GM10847 (cell line): ENCODE measurements at regions not wholly inside any gene's neighbourhood (a gene's known extent, or its start where the extent isn't known, plus 50 kb on each side); places are given as distances from the start of the nearest gene placed in this dataset.

ENCODE experiments used
- POLR2A ChIP-seq: IDR thresholded peaks from 2 replicates; pipeline ENCODE4 v1.6.1; 2011; ENCODE audit not compliant: insufficient read length; ENCODE audit errors: extremely low read depth

- TF ChIP-seq POLR2A: no peak
Observed at GRCh38 chr5:143761663-143762062, 50.3 kb upstream of the HMHB1 start.

GRCh38 chr5:143760755-143761154 is 51.2 kb upstream of the HMHB1 start:
- TF ChIP-seq POLR2A: no peak

GRCh38 chr5:143760131-143760505 is 51.8 kb upstream of the HMHB1 start:
- TF ChIP-seq POLR2A: no peak

GRCh38 chr5:143759396-143760130 is 52.4 kb upstream of the HMHB1 start:
- no peak for TF ChIP-seq POLR2A

- no peak for TF ChIP-seq POLR2A
Observed at GRCh38 chr5:143758750-143759149, 53.2 kb upstream of the HMHB1 start.

GRCh38 chr5:143758015-143758414 is 53.9 kb upstream of the HMHB1 start:
- TF ChIP-seq POLR2A: no peak

GRCh38 chr5:143757116-143757515 is 54.8 kb upstream of the HMHB1 start:
- no peak for TF ChIP-seq POLR2A

GRCh38 chr5:143755966-143756365 is 56.0 kb upstream of the HMHB1 start:
- TF ChIP-seq POLR2A: no peak

GRCh38 chr5:143752165-143752850 is 59.7 kb upstream of the HMHB1 start:
- TF ChIP-seq POLR2A: no peak

GRCh38 chr5:143751342-143751741 is 60.6 kb upstream of the HMHB1 start:
- no peak for TF ChIP-seq POLR2A

- no peak for TF ChIP-seq POLR2A
Observed at GRCh38 chr5:143749581-143750205, 62.3 kb upstream of the HMHB1 start.

GRCh38 chr5:143748516-143748915 is 63.4 kb upstream of the HMHB1 start:
- no peak for TF ChIP-seq POLR2A

GRCh38 chr5:143742951-143743350 is 69.0 kb upstream of the HMHB1 start:
- TF ChIP-seq POLR2A: no peak

GRCh38 chr5:143741421-143741820 is 70.5 kb upstream of the HMHB1 start:
- TF ChIP-seq POLR2A: no peak

GRCh38 chr5:143740956-143741355 is 71.0 kb upstream of the HMHB1 start:
- no peak for TF ChIP-seq POLR2A

- TF ChIP-seq POLR2A: no peak
Observed at GRCh38 chr5:143739746-143740145, 72.2 kb upstream of the HMHB1 start.
